Left ventricle myocardium inferior (tissue), 1 donor: ENCODE measurements at regions not wholly inside any gene's neighbourhood (a gene's known extent, or its start where the extent isn't known, plus 50 kb on each side); places are given as distances from the start of the nearest gene placed in this dataset.

Experiments used
- DNase-seq: peaks from one replicate; pipeline ENCODE4 v3.0.0-alpha.2; 2020
- H3K27ac ChIP-seq: fragments of 200-600 bp; replicated peaks from 2 replicates; pipeline ENCODE4 v1.8.0; 2021
- H3K27me3 ChIP-seq: fragments of 200-600 bp; 2 replicates; pipeline ENCODE4 v1.8.0; 2021; ENCODE audit warnings: low read depth
- H3K36me3 ChIP-seq: fragments of 200-600 bp; 2 replicates; pipeline ENCODE4 v1.8.0; 2021
- H3K4me1 ChIP-seq: fragments of 200-600 bp; 2 replicates; pipeline ENCODE4 v1.8.0; 2021
- H3K4me3 ChIP-seq: fragments of 200-600 bp; 2 replicates; pipeline ENCODE4 v1.8.0; 2021; ENCODE audit warnings: mild to moderate bottlenecking, moderate library complexity
- H3K9me3 ChIP-seq: fragments of 200-600 bp; replicated peaks from 2 replicates; pipeline ENCODE4 v1.8.0; 2021
- CTCF ChIP-seq: fragments of 200-600 bp; IDR thresholded peaks from 2 replicates; pipeline ENCODE4 v1.8.0; 2021; ENCODE audit warnings: antibody characterized with exemption, mild to moderate bottlenecking, borderline replicate concordance
- intact Hi-C: fragments of 100-400 bp; cut with micrococcal nuclease; formaldehyde crosslinking; loops from one replicate; pipeline ENCODE4 v1.11.0; 2022
- donor health status: DM: no; HTN: yes; CAD: no; lungs with severe emphysema.

- TF ChIP-seq CTCF, result no peak
- Histone ChIP-seq H3K27me3 (peaks cover 4% of the 10 kb centered on the region), H3K4me3 (no peak overlapping the region), H3K4me1 (no peaks in the 10 kb centered on the region), H3K27ac (no peak overlapping the region), H3K36me3 (no peaks in the 10 kb centered on the region), H3K9me3 (peaks cover 8% of the 10 kb centered on the region)
- no peak for DNase-seq
- intact Hi-C loops, result no loop called here
These were observed 866.9 kb upstream of the FRG1 start for GRCh38 chr4:189073739-189074138.

DNA sequence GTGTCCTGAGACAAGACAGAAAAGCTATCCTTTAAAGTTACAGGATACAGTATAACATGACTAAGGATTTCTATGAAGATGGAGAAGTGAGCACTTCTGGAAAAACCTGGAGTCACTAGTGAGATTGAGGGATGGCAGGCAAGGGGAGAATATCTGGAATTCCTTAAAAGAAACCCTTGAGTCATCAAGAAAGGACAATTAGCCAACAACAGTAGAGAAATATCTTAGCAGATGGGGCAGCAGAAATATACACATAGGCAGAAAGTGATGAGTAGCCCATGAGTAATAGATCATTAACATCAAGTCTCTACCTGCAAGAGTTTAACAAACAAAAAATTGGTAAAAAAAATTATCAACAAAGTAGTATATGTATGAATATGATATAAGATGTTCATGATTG lies 858.8 kb upstream of the FRG1 start:
- no peak for DNase-seq
- Histone ChIP-seq H3K36me3 (no peaks in the 10 kb centered on the region), H3K4me1 (no peaks in the 10 kb centered on the region), H3K27ac (no peak overlapping the region), H3K9me3 (no peaks in the 10 kb centered on the region), H3K4me3 (no peak overlapping the region), H3K27me3 (no peaks in the 10 kb centered on the region)
- intact Hi-C loops, result no loop called here
- TF ChIP-seq CTCF, result no peak

DNA sequence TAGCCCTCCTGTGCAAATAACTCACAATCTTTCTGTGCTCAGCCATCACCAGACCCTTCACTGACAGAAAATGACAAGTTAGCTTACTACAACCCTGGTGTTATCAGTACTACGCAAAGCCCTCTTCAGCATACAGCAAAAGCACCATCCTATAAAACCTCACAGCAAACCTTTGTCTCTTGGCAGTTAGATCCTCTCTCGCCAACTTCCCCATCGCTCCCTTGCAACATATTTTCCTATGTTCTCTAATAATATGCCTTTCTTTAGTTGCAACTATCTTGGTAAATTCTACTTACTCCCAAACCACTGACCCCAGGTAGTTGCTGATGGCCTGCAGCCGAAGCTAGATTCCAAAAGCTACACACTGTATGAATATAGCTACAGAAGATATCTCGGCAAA lies 856.9 kb upstream of the FRG1 start:
- Histone ChIP-seq H3K4me1 (no peaks in the 10 kb centered on the region), H3K36me3 (no peaks in the 10 kb centered on the region), H3K4me3 (no peak overlapping the region), H3K27ac (no peak overlapping the region), H3K9me3 (no peaks in the 10 kb centered on the region), H3K27me3 (no peaks in the 10 kb centered on the region)
- no peak for DNase-seq
- no peak for TF ChIP-seq CTCF
- intact Hi-C loops, result no loop called here

- Histone ChIP-seq H3K9me3 (no peaks in the 10 kb centered on the region), H3K36me3 (no peaks in the 10 kb centered on the region)
- intact Hi-C loops, result no loop called here
These were observed 856.0 kb upstream of the FRG1 start for GRCh38 chr4:189084671-189085070.

GRCh38 chr4:189087971-189088370 lies 852.7 kb upstream of the FRG1 start:
- no peaks in the 10 kb centered on the region for H3K36me3 ChIP-seq
- no peak overlapping the region for H3K4me3 ChIP-seq
- no peaks in the 10 kb centered on the region for H3K9me3 ChIP-seq
- TF ChIP-seq CTCF, result no peak
- intact Hi-C loops, result no loop called here
- DNase-seq, result no peak
- H3K27me3 ChIP-seq, result no peaks in the 10 kb centered on the region
- no peaks in the 10 kb centered on the region for H3K4me1 ChIP-seq
- no peak overlapping the region for H3K27ac ChIP-seq

More at GRCh38 chr4:189084671-189085070, 856.0 kb upstream of the FRG1 start:
- DNase-seq, result no peak
- no peaks in the 10 kb centered on the region for H3K27me3 ChIP-seq
- no peak overlapping the region for H3K27ac ChIP-seq
- no peak for TF ChIP-seq CTCF
- H3K4me1 ChIP-seq, result no peaks in the 10 kb centered on the region
- H3K4me3 ChIP-seq, result no peak overlapping the region

GRCh38 chr4:189088780-189089179 lies 851.9 kb upstream of the FRG1 start:
- no peaks in the 10 kb centered on the region for H3K4me1 ChIP-seq
- DNase-seq, result no peak
- TF ChIP-seq CTCF, result no peak
- intact Hi-C loops, result no loop called here
- H3K27ac ChIP-seq, result no peak overlapping the region
- H3K9me3 ChIP-seq, result no peaks in the 10 kb centered on the region
- no peaks in the 10 kb centered on the region for H3K36me3 ChIP-seq
- no peaks in the 10 kb centered on the region for H3K27me3 ChIP-seq
- H3K4me3 ChIP-seq, result no peak overlapping the region
